Osteocyte (in vitro differentiated cells): ENCODE measurements at regions not wholly inside any gene's neighbourhood (a gene's known extent, or its start where the extent isn't known, plus 50 kb on each side); places are given as distances from the start of the nearest gene placed in this dataset.

ENCODE experiments used
- DNase-seq: peaks from one replicate; pipeline ENCODE4 v3.0.0; 2021; ENCODE audit warnings: mixed read lengths; ENCODE audit not compliant: unreplicated experiment; ENCODE audit errors: extremely low spot score
- H3K27ac Mint-ChIP-seq: one replicate; pipeline ENCODE4 v1.8.0; 2021; ENCODE audit warnings: mild to moderate bottlenecking, mixed read lengths; ENCODE audit not compliant: unreplicated experiment
- H3K27me3 Mint-ChIP-seq: one replicate; pipeline ENCODE4 v1.8.0; 2021; ENCODE audit warnings: mixed read lengths; ENCODE audit not compliant: unreplicated experiment
- H3K36me3 Mint-ChIP-seq: one replicate; pipeline ENCODE4 v1.8.0; 2021; ENCODE audit warnings: mixed read lengths; ENCODE audit not compliant: unreplicated experiment
- H3K4me1 Mint-ChIP-seq: one replicate; pipeline ENCODE4 v1.8.0; 2021; ENCODE audit warnings: mixed read lengths; ENCODE audit not compliant: unreplicated experiment
- H3K4me3 Mint-ChIP-seq: one replicate; pipeline ENCODE4 v1.8.0; 2021; ENCODE audit warnings: mild to moderate bottlenecking, moderate library complexity, mixed read lengths; ENCODE audit not compliant: unreplicated experiment
- H3K9me3 Mint-ChIP-seq: one replicate; pipeline ENCODE4 v1.8.0; 2021; ENCODE audit warnings: mixed read lengths; ENCODE audit not compliant: unreplicated experiment
- CTCF ChIP-seq: fragments of 200-600 bp; sonication (generic); IDR thresholded peaks from 2 replicates; pipeline ENCODE4 v1.5.0; 2021; ENCODE audit warnings: antibody characterized with exemption, mild to moderate bottlenecking, moderate library complexity

- no peak overlapping the region for H3K4me3 Mint-ChIP-seq
- H3K4me1 Mint-ChIP-seq: no peaks in the 10 kb centered on the region
- no peak overlapping the region for H3K27ac Mint-ChIP-seq
- H3K9me3 Mint-ChIP-seq: peaks cover 36% of the 10 kb centered on the region
- H3K27me3 Mint-ChIP-seq: no peaks in the 10 kb centered on the region
- no peak for TF ChIP-seq CTCF
- DNase-seq: peak; percentile 76
- H3K36me3 Mint-ChIP-seq: no peaks in the 10 kb centered on the region
Measured at GRCh38 chr19:28350037-28350436, 862.9 kb downstream of the UQCRFS1 start.

GRCh38 chr19:28349604-28350003, 863.3 kb downstream of the UQCRFS1 start:
- peaks cover 35% of the 10 kb centered on the region for H3K9me3 Mint-ChIP-seq
- no peak for DNase-seq
- no peak overlapping the region for H3K4me3 Mint-ChIP-seq

GRCh38 chr19:28345811-28346210, 867.1 kb downstream of the UQCRFS1 start:
- Mint-ChIP-seq H3K27ac (no peak overlapping the region), H3K4me1 (no peaks in the 10 kb centered on the region), H3K4me3 (no peak overlapping the region), H3K36me3 (no peaks in the 10 kb centered on the region), H3K9me3 (peaks cover 17% of the 10 kb centered on the region), H3K27me3 (no peaks in the 10 kb centered on the region)
- DNase-seq: no peak
- no peak for TF ChIP-seq CTCF

More at GRCh38 chr19:28349604-28350003, 863.3 kb downstream of the UQCRFS1 start:
- H3K4me1 Mint-ChIP-seq: no peaks in the 10 kb centered on the region
- H3K36me3 Mint-ChIP-seq: no peaks in the 10 kb centered on the region
- no peaks in the 10 kb centered on the region for H3K27me3 Mint-ChIP-seq
- no peak for TF ChIP-seq CTCF
- H3K27ac Mint-ChIP-seq: no peak overlapping the region

- no peaks in the 10 kb centered on the region for H3K27me3 Mint-ChIP-seq
- no peaks in the 10 kb centered on the region for H3K36me3 Mint-ChIP-seq
- DNase-seq: peak; percentile 6
- H3K4me3 Mint-ChIP-seq: no peak overlapping the region
- no peak for TF ChIP-seq CTCF
- no peak overlapping the region for H3K27ac Mint-ChIP-seq
- H3K9me3 Mint-ChIP-seq: peaks cover 26% of the 10 kb centered on the region
- H3K4me1 Mint-ChIP-seq: no peaks in the 10 kb centered on the region
Measured at GRCh38 chr19:28341810-28342350, 871.1 kb downstream of the UQCRFS1 start.

- no peaks in the 10 kb centered on the region for H3K4me1 Mint-ChIP-seq
- no peaks in the 10 kb centered on the region for H3K36me3 Mint-ChIP-seq
- H3K27me3 Mint-ChIP-seq: no peaks in the 10 kb centered on the region
- H3K4me3 Mint-ChIP-seq: no peak overlapping the region
- H3K9me3 Mint-ChIP-seq: peaks cover 13% of the 10 kb centered on the region
- no peak overlapping the region for H3K27ac Mint-ChIP-seq
- no peak for TF ChIP-seq CTCF
- no peak for DNase-seq
Measured at GRCh38 chr19:28334419-28334818, 878.5 kb downstream of the UQCRFS1 start.
